ENCODE measurements at regions not wholly inside any gene's neighbourhood (a gene's known extent, or its start where the extent isn't known, plus 50 kb on each side); places are given as distances from the start of the nearest gene placed in this dataset.

DNA sequence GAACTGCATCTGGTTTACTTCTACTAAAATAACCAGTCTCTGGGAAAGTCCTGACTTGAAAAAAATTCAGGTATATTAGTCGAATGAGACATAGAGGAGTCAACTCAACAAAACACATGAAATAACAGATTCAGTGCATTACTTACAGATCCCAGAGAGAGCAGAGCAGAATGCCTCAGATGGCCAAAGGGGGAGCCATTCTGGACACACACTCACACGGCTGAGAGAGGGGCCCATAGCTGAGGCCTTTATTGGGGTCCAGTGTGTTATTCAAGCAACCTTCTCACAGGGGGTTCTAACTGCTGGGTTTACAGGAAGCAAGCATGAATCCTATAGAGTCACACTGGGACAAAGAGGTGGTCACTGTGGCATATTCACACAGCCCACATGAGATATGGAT lies 135.1 kb upstream of the SNRPN start:
- H3K4me3 ChIP-seq (ENCODE audit: low read depth, low read length) = no peak overlapping the region
- no peak for DNase-seq (ENCODE audit: low read depth)
- TF ChIP-seq, protein P1, sequence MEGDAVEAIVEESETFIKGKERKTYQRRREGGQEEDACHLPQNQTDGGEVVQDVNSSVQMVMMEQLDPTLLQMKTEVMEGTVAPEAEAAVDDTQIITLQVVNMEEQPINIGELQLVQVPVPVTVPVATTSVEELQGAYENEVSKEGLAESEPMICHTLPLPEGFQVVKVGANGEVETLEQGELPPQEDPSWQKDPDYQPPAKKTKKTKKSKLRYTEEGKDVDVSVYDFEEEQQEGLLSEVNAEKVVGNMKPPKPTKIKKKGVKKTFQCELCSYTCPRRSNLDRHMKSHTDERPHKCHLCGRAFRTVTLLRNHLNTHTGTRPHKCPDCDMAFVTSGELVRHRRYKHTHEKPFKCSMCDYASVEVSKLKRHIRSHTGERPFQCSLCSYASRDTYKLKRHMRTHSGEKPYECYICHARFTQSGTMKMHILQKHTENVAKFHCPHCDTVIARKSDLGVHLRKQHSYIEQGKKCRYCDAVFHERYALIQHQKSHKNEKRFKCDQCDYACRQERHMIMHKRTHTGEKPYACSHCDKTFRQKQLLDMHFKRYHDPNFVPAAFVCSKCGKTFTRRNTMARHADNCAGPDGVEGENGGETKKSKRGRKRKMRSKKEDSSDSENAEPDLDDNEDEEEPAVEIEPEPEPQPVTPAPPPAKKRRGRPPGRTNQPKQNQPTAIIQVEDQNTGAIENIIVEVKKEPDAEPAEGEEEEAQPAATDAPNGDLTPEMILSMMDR (IDR thresholded peaks at IDR 0.05; ENCODE audit: low read depth, low read length, missing control alignments) = no peak
- in situ Hi-C loops (cut with HindIII; ENCODE audit: low sequenced_read_pairs) = no loop called here

DNA sequence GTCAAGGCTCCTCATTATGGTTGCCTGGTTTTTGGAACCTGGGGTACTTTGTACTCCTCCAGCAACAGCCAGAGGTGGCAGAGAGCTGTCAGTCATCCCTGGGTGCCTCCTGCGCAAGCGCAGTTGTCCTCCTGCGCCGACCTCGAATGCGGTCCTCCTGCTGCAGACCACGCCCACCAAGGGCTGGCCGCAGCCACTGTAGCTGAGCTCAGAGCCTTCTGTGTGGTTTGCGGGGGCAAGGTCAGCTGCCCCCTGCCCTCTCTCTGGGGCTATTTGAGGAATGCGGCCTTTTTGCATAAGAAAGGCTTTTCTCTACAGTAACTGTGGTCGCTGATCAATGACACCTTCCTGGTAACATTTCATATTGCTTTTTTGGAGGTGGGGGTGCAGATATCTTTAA lies 131.3 kb upstream of the SNRPN start:
- no peak overlapping the region for H3K4me3 ChIP-seq (ENCODE audit: low read depth, low read length)
- TF ChIP-seq, protein P1 (IDR thresholded peaks at IDR 0.05; ENCODE audit: low read depth, low read length, missing control alignments) = no peak
- in situ Hi-C loops (cut with HindIII; ENCODE audit: low sequenced_read_pairs) = no loop called here
- DNase-seq (ENCODE audit: low read depth) = no peak

DNA sequence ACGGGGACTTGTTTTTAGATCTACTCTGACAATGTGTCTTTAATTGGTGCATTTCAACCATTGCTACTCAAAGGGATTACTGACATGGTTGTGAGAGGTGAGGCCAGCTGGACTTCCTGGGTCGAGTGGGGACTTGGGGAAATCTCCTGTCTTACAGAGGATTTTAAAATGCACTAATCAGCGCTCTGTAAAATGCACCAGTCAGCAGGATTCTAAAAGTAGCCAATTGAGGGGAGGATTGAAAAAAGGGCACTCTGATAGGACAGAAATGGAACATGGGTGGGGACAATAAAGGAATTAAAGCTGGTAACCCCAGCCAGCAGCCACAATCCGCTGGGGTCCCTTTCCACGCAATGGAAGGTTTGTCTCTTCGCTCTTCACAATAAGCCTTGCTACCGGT lies 122.5 kb upstream of the SNRPN start:
- DNase-seq (ENCODE audit: low read depth) = no peak
- no peak overlapping the region for H3K4me3 ChIP-seq (ENCODE audit: low read depth, low read length)
- in situ Hi-C loops (cut with HindIII; ENCODE audit: low sequenced_read_pairs) = no loop called here
- TF ChIP-seq, protein P1 (IDR thresholded peaks at IDR 0.05; ENCODE audit: low read depth, low read length, missing control alignments) = no peak

DNA sequence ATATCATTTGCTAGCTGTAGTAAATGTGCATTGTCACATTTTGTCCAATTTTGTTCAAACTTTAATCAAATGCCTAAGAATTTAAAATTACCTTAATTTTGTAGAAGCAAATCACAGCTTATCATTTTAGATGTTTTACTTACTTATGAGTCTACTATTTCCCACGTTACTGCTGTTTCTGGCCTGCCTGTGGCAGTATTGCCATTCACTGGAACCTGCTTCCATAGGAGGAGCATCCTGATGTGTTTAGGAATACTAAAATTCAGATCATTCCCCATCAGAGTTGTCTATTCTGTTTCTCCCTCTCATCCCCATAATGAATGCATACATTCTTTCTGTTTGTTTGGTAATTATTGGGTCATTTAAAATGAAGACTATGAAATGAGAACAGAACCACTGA lies 119.5 kb upstream of the SNRPN start:
- TF ChIP-seq, protein P1 (IDR thresholded peaks at IDR 0.05; ENCODE audit: low read depth, low read length, missing control alignments) = no peak
- in situ Hi-C loops (cut with HindIII; ENCODE audit: low sequenced_read_pairs) = no loop called here
- H3K4me3 ChIP-seq (ENCODE audit: low read depth, low read length) = no peak overlapping the region
- no peak for DNase-seq (ENCODE audit: low read depth)

DNA sequence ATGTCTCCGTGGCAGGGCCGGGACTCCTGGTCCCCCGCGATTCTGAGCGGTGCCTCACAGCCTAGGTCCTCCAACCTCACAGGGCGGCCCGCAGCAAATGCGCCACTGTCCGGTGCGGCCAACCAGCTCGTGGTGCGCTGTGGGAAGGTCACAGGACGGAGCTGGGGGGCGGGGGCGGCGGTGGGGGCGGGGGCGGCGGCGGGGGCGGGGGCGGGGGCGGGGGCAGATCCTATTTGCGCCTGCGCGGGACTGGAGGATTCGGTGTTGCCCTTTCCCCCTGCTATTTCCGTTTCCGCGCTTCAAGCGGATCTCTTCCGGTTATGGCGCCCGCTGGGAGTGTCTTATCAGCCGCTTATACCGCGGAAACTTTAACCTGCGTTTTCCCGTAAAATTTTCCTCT lies 106.7 kb upstream of the SNRPN start:
- peak; percentile 9 for DNase-seq (ENCODE audit: low read depth)
- TF ChIP-seq, protein P1 (IDR thresholded peaks at IDR 0.05; ENCODE audit: low read depth, low read length, missing control alignments) = no peak
- H3K4me3 ChIP-seq (ENCODE audit: low read depth, low read length) = peak overlapping the region; percentile 35
- in situ Hi-C loops (cut with HindIII; ENCODE audit: low sequenced_read_pairs) = no loop called here

DNA sequence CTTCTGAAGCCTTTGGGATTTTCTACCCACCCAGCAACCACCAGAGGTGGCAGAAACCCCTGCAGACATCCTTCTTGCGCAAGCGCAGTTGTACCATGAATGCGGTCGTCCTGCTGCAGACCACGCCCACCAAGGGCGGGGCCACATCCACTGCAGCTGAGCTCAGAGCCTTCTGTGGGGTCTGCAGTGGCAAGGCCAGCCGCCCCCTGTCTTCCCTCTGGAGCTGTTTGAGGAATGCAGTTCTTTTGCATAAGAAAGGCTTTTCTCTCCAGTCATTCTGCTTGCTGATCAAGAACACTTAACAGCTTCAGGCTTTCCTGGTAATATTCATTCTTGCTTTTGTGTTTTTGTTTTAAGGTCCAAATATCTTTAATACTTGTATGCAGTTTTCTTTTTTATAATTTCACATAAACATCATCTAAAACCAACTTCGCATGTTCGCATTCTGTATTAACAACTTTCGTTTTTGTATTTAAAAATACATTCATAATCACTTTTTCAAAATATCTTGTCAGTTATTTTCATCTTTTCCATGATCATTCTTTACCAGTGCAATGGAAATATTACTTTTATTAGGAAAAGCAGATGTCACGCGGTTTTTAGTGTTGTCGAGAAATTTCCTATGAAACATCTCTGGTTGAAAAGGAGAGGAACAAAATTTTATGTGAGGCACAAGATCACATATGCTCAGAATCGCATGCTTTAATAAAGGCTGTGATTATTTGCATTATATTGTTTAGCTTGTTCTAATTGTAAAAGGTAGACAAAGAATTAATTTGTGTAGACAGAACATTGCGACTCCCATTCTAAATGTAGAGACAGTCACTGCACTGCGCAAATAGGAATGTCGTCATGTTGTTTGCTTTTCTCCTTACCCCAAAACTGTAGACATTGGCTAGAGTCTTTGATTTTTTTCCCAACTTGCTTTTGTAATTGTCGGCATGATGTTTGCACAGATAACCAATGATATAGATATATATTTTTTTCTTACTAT lies 98.1 kb upstream of the SNRPN start:
- TF ChIP-seq, protein P1 (IDR thresholded peaks at IDR 0.05; ENCODE audit: low read depth, low read length, missing control alignments) = no peak
- H3K4me3 ChIP-seq (ENCODE audit: low read depth, low read length) = peak overlapping the region; percentile 17
- in situ Hi-C loops (cut with HindIII; ENCODE audit: low sequenced_read_pairs) = no loop called here
- no peak for DNase-seq (ENCODE audit: low read depth)

All from astrocyte of the cerebellum (primary cell).